Smooth muscle cell (in vitro differentiated cells): ENCODE measurements at regions not wholly inside any gene's neighbourhood (a gene's known extent, or its start where the extent isn't known, plus 50 kb on each side); places are given as distances from the start of the nearest gene placed in this dataset.

Source experiments
- DNase-seq: peaks from one replicate; lab custom pipeline; 2025; ENCODE audit not compliant: unreplicated experiment; lab: John Stamatoyannopoulos, UW
- H2AFZ ChIP-seq: fragments of 200-600 bp; sonication (generic); 2 replicates; pipeline ENCODE4 v1.6.0; 2016; ENCODE audit warnings: antibody characterized with exemption, low read depth, mild to moderate bottlenecking
- H3F3A ChIP-seq: fragments of 200-600 bp; sonication (generic); 2 replicates; pipeline ENCODE4 v1.6.0; 2017; ENCODE audit warnings: antibody characterized with exemption, low read depth
- H3K27ac ChIP-seq: fragments of 200-600 bp; sonication (generic); 2 replicates; pipeline ENCODE4 v1.5.1; 2016; ENCODE audit warnings: low read depth, mild to moderate bottlenecking
- H3K27me3 ChIP-seq: fragments of 200-600 bp; sonication (generic); 2 replicates; pipeline ENCODE4 v1.6.1; 2016; ENCODE audit warnings: low read depth, mild to moderate bottlenecking
- H3K36me3 ChIP-seq: fragments of 200-600 bp; sonication (generic); 2 replicates; pipeline ENCODE4 v1.5.1; 2016; ENCODE audit warnings: low read depth
- H3K4me1 ChIP-seq: fragments of 200-600 bp; sonication (generic); 2 replicates; pipeline ENCODE4 v1.5.1; 2016; ENCODE audit warnings: low read depth
- H3K4me2 ChIP-seq: fragments of 200-600 bp; sonication (generic); 2 replicates; pipeline ENCODE4 v1.6.0; 2016; ENCODE audit warnings: mild to moderate bottlenecking
- H3K4me3 ChIP-seq: fragments of 200-600 bp; sonication (generic); 2 replicates; pipeline ENCODE4 v1.5.1; 2016; ENCODE audit warnings: mild to moderate bottlenecking
- H3K79me2 ChIP-seq: fragments of 200-600 bp; sonication (generic); 2 replicates; pipeline ENCODE4 v1.6.0; 2016; ENCODE audit warnings: low read depth, mild to moderate bottlenecking
- H3K9ac ChIP-seq: fragments of 200-600 bp; sonication (generic); 2 replicates; pipeline ENCODE4 v1.6.0; 2016; ENCODE audit warnings: low read depth
- H3K9me3 ChIP-seq: fragments of 200-600 bp; sonication (generic); replicated peaks from 2 replicates; pipeline ENCODE4 v1.5.1; 2016; ENCODE audit warnings: low read depth
- H4K20me1 ChIP-seq: fragments of 200-600 bp; sonication (generic); 2 replicates; pipeline ENCODE4 v1.6.0; 2016; ENCODE audit warnings: low read depth
- WGBS: methylation state at CpG from one replicate; pipeline ENCODE4 v1.1.7; 2016; ENCODE audit warnings: low lambda C conversion rate; 5-methylcytosine and 5-hydroxymethylcytosine counted together
- TF ChIP-seq, protein P1 (sequence below): fragments of 200-600 bp; sonication (generic); IDR thresholded peaks from 2 replicates; pipeline ENCODE4 v1.5.1; 2017; ENCODE audit warnings: borderline replicate concordance, mild to moderate bottlenecking, antibody characterized with exemption; ENCODE audit not compliant: insufficient read depth, poor library complexity, severe bottlenecking

DNA sequence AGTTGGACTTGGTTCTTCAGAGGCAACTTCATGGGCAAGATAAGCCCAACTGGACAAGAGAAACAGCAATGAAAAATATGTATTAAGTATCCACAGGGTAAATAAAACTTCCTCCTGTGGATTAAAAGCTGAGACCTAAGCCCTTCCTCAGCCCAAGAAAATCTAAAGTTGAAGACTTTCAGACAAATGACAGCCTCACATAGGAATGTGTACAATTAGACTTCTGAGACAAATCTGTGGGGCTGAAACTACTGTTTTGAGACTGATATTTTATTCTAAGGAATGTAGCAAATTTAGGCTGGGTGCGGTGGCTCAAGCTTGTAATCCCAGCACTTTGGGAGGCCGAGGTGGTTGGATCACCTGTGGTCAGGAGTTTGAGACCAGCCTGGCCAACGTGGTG lies 74.2 kb upstream of the IL12A start:
- Histone ChIP-seq H4K20me1 (no peaks in the 10 kb centered on the region), H3K4me3 (no peak overlapping the region), H3K4me2 (peak overlapping the region; percentile 28), H3K27me3 (no peaks in the 10 kb centered on the region), H3K9me3 (no peaks in the 10 kb centered on the region), H3K9ac (no peak overlapping the region), H3K79me2 (no peaks in the 10 kb centered on the region), H3K27ac (peak overlapping the region; percentile 46), H3K4me1 (no peaks in the 10 kb centered on the region), H2AFZ (no peak overlapping the region), H3F3A (no peaks in the 10 kb centered on the region), H3K36me3 (no peaks in the 10 kb centered on the region)
- 25% methylated on average over 3 of the region's 3 CpGs for WGBS
- TF ChIP-seq, protein P1, sequence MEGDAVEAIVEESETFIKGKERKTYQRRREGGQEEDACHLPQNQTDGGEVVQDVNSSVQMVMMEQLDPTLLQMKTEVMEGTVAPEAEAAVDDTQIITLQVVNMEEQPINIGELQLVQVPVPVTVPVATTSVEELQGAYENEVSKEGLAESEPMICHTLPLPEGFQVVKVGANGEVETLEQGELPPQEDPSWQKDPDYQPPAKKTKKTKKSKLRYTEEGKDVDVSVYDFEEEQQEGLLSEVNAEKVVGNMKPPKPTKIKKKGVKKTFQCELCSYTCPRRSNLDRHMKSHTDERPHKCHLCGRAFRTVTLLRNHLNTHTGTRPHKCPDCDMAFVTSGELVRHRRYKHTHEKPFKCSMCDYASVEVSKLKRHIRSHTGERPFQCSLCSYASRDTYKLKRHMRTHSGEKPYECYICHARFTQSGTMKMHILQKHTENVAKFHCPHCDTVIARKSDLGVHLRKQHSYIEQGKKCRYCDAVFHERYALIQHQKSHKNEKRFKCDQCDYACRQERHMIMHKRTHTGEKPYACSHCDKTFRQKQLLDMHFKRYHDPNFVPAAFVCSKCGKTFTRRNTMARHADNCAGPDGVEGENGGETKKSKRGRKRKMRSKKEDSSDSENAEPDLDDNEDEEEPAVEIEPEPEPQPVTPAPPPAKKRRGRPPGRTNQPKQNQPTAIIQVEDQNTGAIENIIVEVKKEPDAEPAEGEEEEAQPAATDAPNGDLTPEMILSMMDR, result no peak
- DNase-seq, result no peak

DNA sequence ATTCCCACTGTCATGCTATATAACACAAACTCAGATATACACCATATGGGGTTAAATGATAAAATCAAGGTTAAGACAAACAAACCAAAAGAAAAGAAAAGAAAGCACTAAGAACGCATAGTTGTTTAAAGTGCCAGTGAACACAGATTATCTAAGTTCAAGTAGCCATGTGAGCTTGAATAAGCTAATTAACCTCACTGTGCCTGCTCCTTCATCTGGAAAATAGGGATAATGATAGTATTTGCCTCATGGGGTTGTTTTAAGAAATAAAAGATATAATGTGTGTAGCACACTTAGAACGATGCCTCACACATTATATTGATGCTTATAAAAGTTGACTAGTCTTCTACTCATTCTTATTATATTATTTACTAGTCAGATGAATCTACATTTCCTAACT lies 72.6 kb upstream of the IL12A start:
- DNase-seq, result no peak
- H3K36me3 ChIP-seq, result no peaks in the 10 kb centered on the region
- 87% methylated on average over 2 of the region's 2 CpGs for WGBS
- H3K27ac ChIP-seq, result no peak overlapping the region
- no peak overlapping the region for H3K9ac ChIP-seq
- H3K79me2 ChIP-seq, result no peaks in the 10 kb centered on the region
- TF ChIP-seq, protein P1, result no peak
- no peaks in the 10 kb centered on the region for H3K9me3 ChIP-seq
- H3K4me3 ChIP-seq, result no peak overlapping the region
- no peak overlapping the region for H2AFZ ChIP-seq
- no peaks in the 10 kb centered on the region for H3K27me3 ChIP-seq
- no peaks in the 10 kb centered on the region for H4K20me1 ChIP-seq
- no peaks in the 10 kb centered on the region for H3F3A ChIP-seq
- H3K4me2 ChIP-seq, result no peak overlapping the region
- no peaks in the 10 kb centered on the region for H3K4me1 ChIP-seq

DNA sequence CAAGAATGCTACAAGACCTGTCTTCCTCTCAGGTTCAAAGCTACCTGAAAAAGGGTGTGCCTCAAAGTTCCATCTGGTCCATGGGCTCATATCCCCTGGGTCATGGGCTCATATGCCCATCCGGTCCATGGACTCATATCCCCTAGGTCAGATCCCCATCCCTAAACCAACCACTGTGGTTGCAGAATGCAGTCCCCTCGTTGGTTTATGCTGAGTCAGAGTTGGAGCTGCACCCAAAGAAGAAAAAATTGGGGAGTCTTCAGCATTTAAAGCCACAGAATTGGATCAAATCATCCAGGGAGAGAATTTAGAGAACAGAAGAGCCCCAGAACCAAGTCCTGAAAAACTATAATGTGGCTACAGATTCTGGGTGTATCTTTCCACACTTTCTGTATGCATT lies 71.5 kb upstream of the IL12A start:
- Histone ChIP-seq H4K20me1 (no peaks in the 10 kb centered on the region), H3K4me3 (no peak overlapping the region), H3K9me3 (no peaks in the 10 kb centered on the region), H2AFZ (no peak overlapping the region), H3K4me2 (no peak overlapping the region), H3K27me3 (no peaks in the 10 kb centered on the region), H3K79me2 (no peaks in the 10 kb centered on the region), H3F3A (no peaks in the 10 kb centered on the region), H3K27ac (no peak overlapping the region), H3K9ac (no peak overlapping the region), H3K4me1 (no peaks in the 10 kb centered on the region), H3K36me3 (no peaks in the 10 kb centered on the region)
- DNase-seq, result no peak
- WGBS, result 83% methylated on average over 2 of the region's 2 CpGs
- TF ChIP-seq, protein P1, result no peak

DNA sequence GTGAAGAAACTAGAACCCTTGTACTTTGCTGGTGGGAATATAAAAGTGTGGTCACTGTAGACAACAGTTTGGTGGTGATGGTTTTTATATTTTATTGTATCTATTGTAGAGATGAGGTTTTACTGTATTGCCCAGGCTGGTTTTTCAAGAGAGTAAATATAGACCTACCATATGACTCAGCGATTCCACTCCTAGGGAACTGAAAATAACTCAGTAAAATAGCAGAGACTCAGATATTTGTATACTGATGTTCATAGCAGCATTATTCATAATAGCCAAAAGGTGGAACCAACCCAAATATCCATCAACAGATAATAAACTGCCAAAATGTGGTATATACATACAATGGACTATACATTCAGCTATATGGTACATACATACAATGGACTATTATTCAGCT lies 68.8 kb upstream of the IL12A start:
- Histone ChIP-seq H3K4me1 (no peaks in the 10 kb centered on the region), H3K27me3 (no peaks in the 10 kb centered on the region), H3K9me3 (no peaks in the 10 kb centered on the region), H3K4me2 (no peak overlapping the region), H3K9ac (no peak overlapping the region), H2AFZ (no peak overlapping the region), H3K79me2 (no peaks in the 10 kb centered on the region), H3F3A (no peaks in the 10 kb centered on the region), H3K36me3 (no peaks in the 10 kb centered on the region), H3K27ac (no peak overlapping the region), H3K4me3 (no peak overlapping the region), H4K20me1 (no peaks in the 10 kb centered on the region)
- no peak for DNase-seq
- TF ChIP-seq, protein P1, result no peak
- WGBS, result 96% methylated on average over 1 of the region's 1 CpG
